Keratinocyte (primary cell): ENCODE measurements at regions not wholly inside any gene's neighbourhood (a gene's known extent, or its start where the extent isn't known, plus 50 kb on each side); places are given as distances from the start of the nearest gene placed in this dataset.
"Not testable (repeated sequence)": the region's sequence is repeated elsewhere in the genome, so short reads cannot be mapped to it uniquely, and the experiment has no call there.

Source experiments
- EZH2 ChIP-seq: IDR thresholded peaks from one replicate; pipeline ENCODE4 v1.6.1; 2012; ENCODE audit warnings: inconsistent platforms, mild to moderate bottlenecking, low read length, moderate library complexity
- TF ChIP-seq, protein P1 (sequence below), 3 experiments: IDR thresholded peaks in 1 of 3; conservative IDR thresholded peaks in 1 of 3; optimal IDR thresholded peaks in 1 of 3; 2 replicates in 2 of 3; 3 replicates in 1 of 3; pipeline versions ENCODE3 to v1.5.1; 2011; ENCODE audit warnings: low read length in 3 of 3, mild to moderate bottlenecking in 3 of 3, moderate library complexity in 2 of 3, control low read depth in 1 of 3, inconsistent platforms in 1 of 3; ENCODE audit not compliant: insufficient read depth in 2 of 3; ENCODE audit errors: extremely low read depth in 1 of 3

DNA sequence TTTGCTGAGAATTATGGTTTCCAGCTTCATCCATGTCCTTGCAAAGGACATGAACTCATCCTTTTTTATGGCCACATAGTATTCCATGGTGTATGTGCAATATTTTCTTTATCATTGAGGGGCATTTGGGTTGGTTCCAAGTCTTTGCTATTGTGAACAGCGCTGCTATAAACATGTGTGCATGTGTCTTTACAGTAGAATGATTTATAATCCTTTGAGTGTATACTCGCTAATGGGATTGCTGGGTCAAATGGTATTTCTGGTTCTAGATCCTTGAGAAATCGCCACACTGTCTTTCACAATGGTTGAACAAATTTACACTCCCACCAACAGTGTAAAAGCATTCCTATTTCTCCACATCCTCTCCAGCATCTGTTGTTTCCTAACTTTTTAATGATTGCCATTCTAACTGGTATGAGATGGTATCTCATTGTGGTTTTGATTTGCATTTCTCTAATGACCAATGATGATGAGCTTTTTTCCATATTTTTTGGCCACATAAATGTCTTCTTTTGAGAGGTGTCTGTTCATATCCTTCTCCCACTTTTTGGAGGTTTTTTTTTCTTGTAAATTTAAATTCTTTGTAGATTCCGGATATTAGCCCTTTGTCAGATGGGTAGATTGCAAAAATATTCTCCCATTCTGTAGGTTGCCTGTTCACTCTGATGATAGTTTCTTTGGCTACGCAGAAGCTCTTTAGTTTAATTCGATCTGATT, 180.1 kb downstream of the PLPPR4 start:
- TF ChIP-seq, protein P1, sequence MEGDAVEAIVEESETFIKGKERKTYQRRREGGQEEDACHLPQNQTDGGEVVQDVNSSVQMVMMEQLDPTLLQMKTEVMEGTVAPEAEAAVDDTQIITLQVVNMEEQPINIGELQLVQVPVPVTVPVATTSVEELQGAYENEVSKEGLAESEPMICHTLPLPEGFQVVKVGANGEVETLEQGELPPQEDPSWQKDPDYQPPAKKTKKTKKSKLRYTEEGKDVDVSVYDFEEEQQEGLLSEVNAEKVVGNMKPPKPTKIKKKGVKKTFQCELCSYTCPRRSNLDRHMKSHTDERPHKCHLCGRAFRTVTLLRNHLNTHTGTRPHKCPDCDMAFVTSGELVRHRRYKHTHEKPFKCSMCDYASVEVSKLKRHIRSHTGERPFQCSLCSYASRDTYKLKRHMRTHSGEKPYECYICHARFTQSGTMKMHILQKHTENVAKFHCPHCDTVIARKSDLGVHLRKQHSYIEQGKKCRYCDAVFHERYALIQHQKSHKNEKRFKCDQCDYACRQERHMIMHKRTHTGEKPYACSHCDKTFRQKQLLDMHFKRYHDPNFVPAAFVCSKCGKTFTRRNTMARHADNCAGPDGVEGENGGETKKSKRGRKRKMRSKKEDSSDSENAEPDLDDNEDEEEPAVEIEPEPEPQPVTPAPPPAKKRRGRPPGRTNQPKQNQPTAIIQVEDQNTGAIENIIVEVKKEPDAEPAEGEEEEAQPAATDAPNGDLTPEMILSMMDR (optimal IDR thresholded peaks at IDR 0.05 in 1 of 3, IDR thresholded peaks at IDR 0.05 in 1 of 3, conservative IDR thresholded peaks at IDR 0.05 in 1 of 3; ENCODE audit: extremely low read depth in 1 of 3, insufficient read depth in 2 of 3, low read length in 3 of 3) = not testable (repeated sequence)
- TF ChIP-seq EZH2 = not testable (repeated sequence)
